ENCODE measurements at regions not wholly inside any gene's neighbourhood (a gene's known extent, or its start where the extent isn't known, plus 50 kb on each side); places are given as distances from the start of the nearest gene placed in this dataset.

GRCh38 chr3:175893566-175893965 is 1034.4 kb downstream of the NAALADL2 start:
- TF ChIP-seq POLR2A (IDR thresholded peaks at IDR 0.05): no peak
- TF ChIP-seq CTCF (IDR thresholded peaks at IDR 0.05): no peak

Data from lower leg skin (tissue), 3 donors.